Fibroblast of lung (primary cell): ENCODE measurements at regions not wholly inside any gene's neighbourhood (a gene's known extent, or its start where the extent isn't known, plus 50 kb on each side); places are given as distances from the start of the nearest gene placed in this dataset.
"Not testable (repeated sequence)": the region's sequence is repeated elsewhere in the genome, so short reads cannot be mapped to it uniquely, and the experiment has no call there.

Source experiments
- DNase-seq, 2 donors: peaks; one replicate each; pipeline versions ENCODE4 v3.0.0 to v3.0.0-alpha.2; 2010; ENCODE audit warnings: low read depth in 2 of 2
- H2AFZ ChIP-seq: 2 replicates; pipeline ENCODE4 v1.5.1; 2012; ENCODE audit warnings: low read length, control low read depth, inconsistent platforms
- H3K27ac ChIP-seq: 2 replicates; pipeline ENCODE4 v1.5.1; 2011; ENCODE audit warnings: low read length, control low read depth; ENCODE audit not compliant: insufficient read depth
- H3K27me3 ChIP-seq: 2 replicates; pipeline ENCODE4 v1.5.1; 2011; ENCODE audit warnings: mild to moderate bottlenecking, low read length; ENCODE audit not compliant: control insufficient read depth, insufficient read depth
- H3K36me3 ChIP-seq: 2 replicates; pipeline ENCODE4 v1.5.1; 2011; ENCODE audit warnings: low read length; ENCODE audit not compliant: control insufficient read depth, insufficient read depth
- H3K4me1 ChIP-seq: 2 replicates; pipeline ENCODE4 v1.5.1; 2011; ENCODE audit warnings: low read length; ENCODE audit not compliant: control insufficient read depth, insufficient read depth; ENCODE audit errors: extremely low read depth
- H3K4me2 ChIP-seq: 2 replicates; pipeline ENCODE4 v1.5.1; 2011; ENCODE audit warnings: low read length, control low read depth; ENCODE audit not compliant: insufficient read depth; ENCODE audit errors: extremely low read depth
- H3K4me3 ChIP-seq, 4 experiments: fragments of 200-600 bp in 1 of 4; sonication (generic) in 1 of 4; replicated peaks in 1 of 4; 2 replicates each; pipeline ENCODE4 v1.5.1; 2011 to 2016; ENCODE audit warnings: low read length in 4 of 4, low read depth in 3 of 4, mild to moderate bottlenecking in 3 of 4, control low read depth in 2 of 4, inconsistent platforms in 1 of 4, mixed read lengths in 1 of 4; ENCODE audit not compliant: insufficient read depth in 1 of 4; ENCODE audit errors: control extremely low read depth in 1 of 4
- H3K79me2 ChIP-seq: 2 replicates; pipeline ENCODE4 v1.5.1; 2012; ENCODE audit warnings: mild to moderate bottlenecking, low read length, inconsistent platforms; ENCODE audit not compliant: control insufficient read depth, insufficient read depth
- H3K9ac ChIP-seq: 2 replicates; pipeline ENCODE4 v1.5.1; 2011; ENCODE audit warnings: mild to moderate bottlenecking, low read length, control low read depth; ENCODE audit not compliant: insufficient read depth
- H3K9me3 ChIP-seq: 2 replicates; pipeline ENCODE4 v1.5.1; 2012; ENCODE audit warnings: low read depth, low read length; ENCODE audit not compliant: control insufficient read depth, insufficient read depth
- H4K20me1 ChIP-seq: 2 replicates; pipeline ENCODE4 v1.5.1; 2011; ENCODE audit warnings: low read length; ENCODE audit not compliant: control insufficient read depth, insufficient read depth; ENCODE audit errors: extremely low read depth
- EZH2 ChIP-seq: IDR thresholded peaks from 2 replicates; pipeline ENCODE4 v1.5.1; 2012; ENCODE audit warnings: low read length, control low read depth, mild to moderate bottlenecking; ENCODE audit errors: missing control alignments
- TF ChIP-seq, protein P1 (sequence below), 2 donors: IDR thresholded peaks in 1 of 2; conservative IDR thresholded peaks in 1 of 2; 1 replicate in 1 of 2; 2 replicates in 1 of 2; pipeline ENCODE4 v1.5.1; 2011 to 2012; ENCODE audit warnings: low read length in 2 of 2, control low read depth in 1 of 2, inconsistent platforms in 1 of 2, low read depth in 1 of 2, mild to moderate bottlenecking in 1 of 2

DNA sequence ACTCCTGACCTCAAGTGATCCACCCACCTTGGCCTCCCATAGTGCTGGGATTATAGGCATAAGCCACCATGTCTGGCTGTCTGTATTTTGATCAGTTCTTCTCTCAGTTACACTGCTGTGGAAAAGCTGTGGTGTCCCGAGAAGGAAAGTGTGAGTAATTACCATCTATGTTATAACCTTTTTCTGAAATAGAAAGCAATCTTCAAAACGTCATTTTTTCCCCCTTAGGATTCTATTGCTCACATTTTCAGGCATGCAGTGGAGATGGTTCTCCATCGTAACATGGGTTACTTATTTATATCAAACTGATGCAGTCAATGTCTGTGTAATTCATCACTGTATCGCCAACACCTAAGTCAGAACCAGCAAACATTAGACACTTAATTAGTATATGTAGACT is 103.5 kb upstream of the FAM3C start:
- no peaks in the 10 kb centered on the region for H3K36me3 ChIP-seq
- no peaks in the 10 kb centered on the region for H3K4me1 ChIP-seq
- no peak overlapping the region for H2AFZ ChIP-seq
- no peaks in the 10 kb centered on the region for H3K79me2 ChIP-seq
- H3K27ac ChIP-seq = no peak overlapping the region
- no peak overlapping the region for H3K9ac ChIP-seq
- H3K4me3 ChIP-seq = no peak overlapping the region
- H3K9me3 ChIP-seq = no peaks in the 10 kb centered on the region
- TF ChIP-seq, protein P1, sequence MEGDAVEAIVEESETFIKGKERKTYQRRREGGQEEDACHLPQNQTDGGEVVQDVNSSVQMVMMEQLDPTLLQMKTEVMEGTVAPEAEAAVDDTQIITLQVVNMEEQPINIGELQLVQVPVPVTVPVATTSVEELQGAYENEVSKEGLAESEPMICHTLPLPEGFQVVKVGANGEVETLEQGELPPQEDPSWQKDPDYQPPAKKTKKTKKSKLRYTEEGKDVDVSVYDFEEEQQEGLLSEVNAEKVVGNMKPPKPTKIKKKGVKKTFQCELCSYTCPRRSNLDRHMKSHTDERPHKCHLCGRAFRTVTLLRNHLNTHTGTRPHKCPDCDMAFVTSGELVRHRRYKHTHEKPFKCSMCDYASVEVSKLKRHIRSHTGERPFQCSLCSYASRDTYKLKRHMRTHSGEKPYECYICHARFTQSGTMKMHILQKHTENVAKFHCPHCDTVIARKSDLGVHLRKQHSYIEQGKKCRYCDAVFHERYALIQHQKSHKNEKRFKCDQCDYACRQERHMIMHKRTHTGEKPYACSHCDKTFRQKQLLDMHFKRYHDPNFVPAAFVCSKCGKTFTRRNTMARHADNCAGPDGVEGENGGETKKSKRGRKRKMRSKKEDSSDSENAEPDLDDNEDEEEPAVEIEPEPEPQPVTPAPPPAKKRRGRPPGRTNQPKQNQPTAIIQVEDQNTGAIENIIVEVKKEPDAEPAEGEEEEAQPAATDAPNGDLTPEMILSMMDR (conservative IDR thresholded peaks at IDR 0.05 in 1 of 2, IDR thresholded peaks at IDR 0.05 in 1 of 2; ENCODE audit: low read depth in 1 of 2, low read length in 2 of 2) = no peak
- no peak for TF ChIP-seq EZH2
- H4K20me1 ChIP-seq = no peaks in the 10 kb centered on the region
- no peak overlapping the region for H3K4me2 ChIP-seq
- no peak for DNase-seq
- no peaks in the 10 kb centered on the region for H3K27me3 ChIP-seq

DNA sequence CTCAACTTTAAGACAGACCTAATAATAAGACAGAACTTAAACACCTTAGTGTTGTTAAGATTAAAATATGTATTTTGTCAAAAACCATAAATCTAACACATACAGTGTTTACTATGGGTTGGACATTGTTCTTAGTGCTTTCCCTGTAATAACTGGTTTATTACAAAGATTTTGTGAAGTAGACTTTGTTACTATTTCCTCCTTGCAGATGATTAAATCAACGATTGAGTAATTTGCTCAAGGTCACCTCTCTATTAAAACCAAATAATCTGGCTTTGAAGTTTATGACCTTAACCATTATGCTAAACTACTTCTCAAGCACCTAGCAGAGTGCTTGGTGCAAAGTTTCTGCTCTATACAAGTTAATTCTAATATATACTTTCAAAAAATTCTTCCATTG is 102.7 kb upstream of the FAM3C start:
- TF ChIP-seq EZH2 = no peak
- TF ChIP-seq, protein P1 (conservative IDR thresholded peaks at IDR 0.05 in 1 of 2, IDR thresholded peaks at IDR 0.05 in 1 of 2; ENCODE audit: low read depth in 1 of 2, low read length in 2 of 2) = no peak
- Histone ChIP-seq H3K27ac (no peak overlapping the region), H3K79me2 (no peaks in the 10 kb centered on the region), H2AFZ (no peak overlapping the region), H3K9me3 (no peaks in the 10 kb centered on the region), H3K4me2 (no peak overlapping the region), H3K27me3 (no peaks in the 10 kb centered on the region), H3K4me3 (no peak overlapping the region), H4K20me1 (no peaks in the 10 kb centered on the region), H3K4me1 (no peaks in the 10 kb centered on the region), H3K36me3 (no peaks in the 10 kb centered on the region), H3K9ac (no peak overlapping the region)
- no peak for DNase-seq

DNA sequence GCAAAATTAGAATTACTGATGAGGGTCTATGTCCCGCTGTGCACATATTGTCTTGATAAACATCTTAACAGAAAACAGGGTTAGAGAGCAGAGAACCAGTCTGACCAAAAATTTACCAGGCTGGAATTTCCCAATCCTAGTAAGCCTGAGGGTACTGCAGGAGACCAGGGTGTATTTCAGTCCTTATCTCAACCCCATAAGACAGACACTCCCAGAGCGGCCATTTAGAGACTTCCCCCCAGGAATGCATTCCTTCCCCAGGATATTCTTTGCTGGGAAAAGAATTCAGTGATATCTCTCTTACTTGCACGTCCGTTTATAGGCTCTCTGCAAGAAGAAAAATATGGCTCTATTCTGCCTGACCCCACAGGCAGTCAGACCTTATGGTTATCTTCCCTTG is 101.4 kb upstream of the FAM3C start:
- not testable (repeated sequence) for H2AFZ ChIP-seq, H3K79me2 ChIP-seq, H3K27me3 ChIP-seq, H3K9me3 ChIP-seq, H3K36me3 ChIP-seq, H3K4me1 ChIP-seq, H3K4me2 ChIP-seq, H3K27ac ChIP-seq, DNase-seq, H3K4me3 ChIP-seq, H4K20me1 ChIP-seq, H3K9ac ChIP-seq

DNA sequence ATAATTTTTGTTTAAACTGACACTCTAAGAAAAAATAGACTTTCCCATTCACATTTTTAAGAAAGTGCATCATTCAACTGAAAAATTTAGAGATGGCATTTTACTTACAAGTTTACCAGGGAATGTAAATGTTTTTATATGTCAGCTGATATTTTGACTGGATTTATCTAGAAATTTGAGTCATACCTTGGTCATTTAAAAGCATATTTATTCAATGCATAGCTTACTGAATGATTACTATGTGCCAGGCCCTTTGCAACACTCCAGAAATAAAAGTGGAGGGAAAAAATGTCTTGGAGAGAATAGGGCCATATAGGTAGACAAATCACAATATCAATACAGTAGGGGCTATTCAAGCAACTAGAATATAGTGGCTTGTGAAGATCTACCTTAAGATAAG is 98.4 kb upstream of the FAM3C start:
- no peaks in the 10 kb centered on the region for H3K4me1 ChIP-seq
- no peaks in the 10 kb centered on the region for H3K36me3 ChIP-seq
- no peak overlapping the region for H3K4me2 ChIP-seq
- no peak overlapping the region for H3K4me3 ChIP-seq
- DNase-seq = peak in 1 of 2 donors; percentile 23
- no peak overlapping the region for H2AFZ ChIP-seq
- H4K20me1 ChIP-seq = no peaks in the 10 kb centered on the region
- H3K79me2 ChIP-seq = no peaks in the 10 kb centered on the region
- H3K27ac ChIP-seq = no peak overlapping the region
- H3K9me3 ChIP-seq = no peaks in the 10 kb centered on the region
- H3K9ac ChIP-seq = no peak overlapping the region
- TF ChIP-seq EZH2 = no peak
- TF ChIP-seq, protein P1 (conservative IDR thresholded peaks at IDR 0.05 in 1 of 2, IDR thresholded peaks at IDR 0.05 in 1 of 2; ENCODE audit: low read depth in 1 of 2, low read length in 2 of 2) = no peak
- H3K27me3 ChIP-seq = no peaks in the 10 kb centered on the region
